ENCODE measurements at regions not wholly inside any gene's neighbourhood (a gene's known extent, or its start where the extent isn't known, plus 50 kb on each side); places are given as distances from the start of the nearest gene placed in this dataset.

DNA sequence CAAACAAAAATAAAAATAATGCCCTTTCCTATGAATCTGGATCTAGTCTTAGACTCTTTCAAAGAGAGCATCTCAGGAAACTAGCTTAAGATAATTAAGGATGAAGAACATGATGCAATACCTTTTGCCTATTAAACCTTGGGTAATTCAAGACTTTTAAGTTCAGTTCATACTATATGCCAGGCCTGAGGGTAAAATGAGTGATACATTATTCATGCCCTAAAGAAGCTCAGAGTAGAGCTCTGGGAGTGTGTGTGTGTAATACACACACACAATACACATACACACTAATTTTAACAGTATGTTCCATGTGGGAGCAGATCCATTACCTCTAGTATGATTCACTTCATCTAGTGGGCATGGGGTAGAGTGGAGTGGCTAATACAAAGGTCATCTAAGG is 651.4 kb upstream of the CHORDC1 start:
- TF ChIP-seq, protein P1, sequence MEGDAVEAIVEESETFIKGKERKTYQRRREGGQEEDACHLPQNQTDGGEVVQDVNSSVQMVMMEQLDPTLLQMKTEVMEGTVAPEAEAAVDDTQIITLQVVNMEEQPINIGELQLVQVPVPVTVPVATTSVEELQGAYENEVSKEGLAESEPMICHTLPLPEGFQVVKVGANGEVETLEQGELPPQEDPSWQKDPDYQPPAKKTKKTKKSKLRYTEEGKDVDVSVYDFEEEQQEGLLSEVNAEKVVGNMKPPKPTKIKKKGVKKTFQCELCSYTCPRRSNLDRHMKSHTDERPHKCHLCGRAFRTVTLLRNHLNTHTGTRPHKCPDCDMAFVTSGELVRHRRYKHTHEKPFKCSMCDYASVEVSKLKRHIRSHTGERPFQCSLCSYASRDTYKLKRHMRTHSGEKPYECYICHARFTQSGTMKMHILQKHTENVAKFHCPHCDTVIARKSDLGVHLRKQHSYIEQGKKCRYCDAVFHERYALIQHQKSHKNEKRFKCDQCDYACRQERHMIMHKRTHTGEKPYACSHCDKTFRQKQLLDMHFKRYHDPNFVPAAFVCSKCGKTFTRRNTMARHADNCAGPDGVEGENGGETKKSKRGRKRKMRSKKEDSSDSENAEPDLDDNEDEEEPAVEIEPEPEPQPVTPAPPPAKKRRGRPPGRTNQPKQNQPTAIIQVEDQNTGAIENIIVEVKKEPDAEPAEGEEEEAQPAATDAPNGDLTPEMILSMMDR (IDR thresholded peaks at IDR 0.05; ENCODE audit: unreplicated experiment): no peak
- Mint-ChIP-seq H3K4me3 (no peak overlapping the region), H3K4me1 (no peaks in the 10 kb centered on the region), H3K27me3 (ENCODE audit: low read depth) (no peaks in the 10 kb centered on the region), H3K36me3 (no peaks in the 10 kb centered on the region), H3K27ac (no peak overlapping the region), H3K9me3 (peaks cover 24% of the 10 kb centered on the region)
- no peak for DNase-seq (ENCODE audit: low spot score in 2 of 2, unreplicated experiment in 2 of 2)

DNA sequence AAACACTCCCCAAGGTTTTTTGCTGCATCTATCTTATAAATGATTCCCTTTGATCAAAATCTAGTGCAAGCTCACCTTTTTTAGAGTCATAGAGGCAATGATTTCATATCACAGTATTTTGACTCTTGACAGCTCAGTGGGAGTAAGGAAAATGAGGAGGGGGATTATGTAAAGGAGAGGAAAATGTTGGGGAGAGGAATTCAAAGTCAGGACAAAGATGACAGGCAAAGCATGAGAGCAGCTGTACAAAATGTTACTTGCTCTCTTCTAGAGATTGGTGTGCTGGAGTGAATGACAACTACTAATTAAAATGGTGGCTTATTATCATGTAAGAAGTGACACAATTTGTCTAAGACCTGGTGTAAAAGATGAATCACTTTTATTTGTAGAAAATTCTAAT is 644.6 kb upstream of the CHORDC1 start:
- H3K36me3 Mint-ChIP-seq: no peaks in the 10 kb centered on the region
- peaks cover 9% of the 10 kb centered on the region for H3K9me3 Mint-ChIP-seq
- no peaks in the 10 kb centered on the region for H3K27me3 Mint-ChIP-seq (ENCODE audit: low read depth)
- TF ChIP-seq, protein P1 (IDR thresholded peaks at IDR 0.05; ENCODE audit: unreplicated experiment): no peak
- no peak overlapping the region for H3K4me3 Mint-ChIP-seq
- no peaks in the 10 kb centered on the region for H3K4me1 Mint-ChIP-seq
- no peak for DNase-seq (ENCODE audit: low spot score in 2 of 2, unreplicated experiment in 2 of 2)
- H3K27ac Mint-ChIP-seq: no peak overlapping the region

DNA sequence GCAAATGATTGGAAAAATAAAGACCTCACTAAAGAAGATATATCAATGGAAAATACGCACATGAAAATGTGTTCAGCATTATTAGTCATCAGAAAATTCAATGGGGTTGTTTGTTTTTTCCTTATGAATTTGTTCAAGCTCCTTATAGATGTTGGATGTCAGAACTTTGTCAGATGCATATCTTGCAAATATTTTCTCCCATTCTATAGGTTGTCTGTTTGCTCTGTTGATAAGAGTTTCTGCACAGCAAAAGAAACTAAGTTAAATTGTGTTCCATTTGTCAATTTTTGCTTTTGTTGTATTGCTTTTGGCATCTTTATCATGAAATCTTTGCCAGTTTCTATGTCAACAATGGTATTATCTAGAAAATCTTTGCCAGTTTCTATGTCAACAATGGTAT is 633.9 kb upstream of the CHORDC1 start:
- Mint-ChIP-seq H3K9me3 (peaks cover 15% of the 10 kb centered on the region), H3K4me3 (no peak overlapping the region), H3K27ac (no peak overlapping the region), H3K27me3 (ENCODE audit: low read depth) (no peaks in the 10 kb centered on the region), H3K4me1 (peaks cover 15% of the 10 kb centered on the region), H3K36me3 (peaks cover 5% of the 10 kb centered on the region)
- TF ChIP-seq, protein P1 (IDR thresholded peaks at IDR 0.05; ENCODE audit: unreplicated experiment): no peak
- DNase-seq (ENCODE audit: low spot score in 2 of 2, unreplicated experiment in 2 of 2): no peak

DNA sequence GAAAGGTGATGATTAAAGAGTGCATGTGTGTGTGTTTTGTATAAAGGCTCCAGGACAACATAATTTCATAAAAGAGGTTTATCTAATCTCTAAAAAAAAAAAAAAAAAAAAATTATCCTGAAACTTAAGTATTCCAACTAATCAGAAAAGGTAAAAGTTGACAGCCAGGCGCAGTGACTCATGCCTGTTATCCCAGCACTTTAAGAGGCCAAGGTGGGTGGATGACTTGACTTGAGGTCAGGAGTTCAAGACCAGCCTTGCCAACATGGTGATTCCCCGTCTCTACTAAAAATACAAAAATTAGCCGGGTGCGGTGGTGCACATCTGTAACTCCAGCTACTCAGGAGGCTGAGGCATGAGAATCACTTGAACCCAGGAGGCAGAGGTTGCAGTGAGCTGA is 632.7 kb upstream of the CHORDC1 start:
- DNase-seq (ENCODE audit: low spot score in 2 of 2, unreplicated experiment in 2 of 2): no peak
- H3K9me3 Mint-ChIP-seq: peaks cover 9% of the 10 kb centered on the region
- TF ChIP-seq, protein P1 (IDR thresholded peaks at IDR 0.05; ENCODE audit: unreplicated experiment): no peak
- H3K27ac Mint-ChIP-seq: no peak overlapping the region
- peaks cover 15% of the 10 kb centered on the region for H3K4me1 Mint-ChIP-seq
- H3K36me3 Mint-ChIP-seq: peaks cover 2% of the 10 kb centered on the region
- H3K4me3 Mint-ChIP-seq: no peak overlapping the region
- no peaks in the 10 kb centered on the region for H3K27me3 Mint-ChIP-seq (ENCODE audit: low read depth)

DNA sequence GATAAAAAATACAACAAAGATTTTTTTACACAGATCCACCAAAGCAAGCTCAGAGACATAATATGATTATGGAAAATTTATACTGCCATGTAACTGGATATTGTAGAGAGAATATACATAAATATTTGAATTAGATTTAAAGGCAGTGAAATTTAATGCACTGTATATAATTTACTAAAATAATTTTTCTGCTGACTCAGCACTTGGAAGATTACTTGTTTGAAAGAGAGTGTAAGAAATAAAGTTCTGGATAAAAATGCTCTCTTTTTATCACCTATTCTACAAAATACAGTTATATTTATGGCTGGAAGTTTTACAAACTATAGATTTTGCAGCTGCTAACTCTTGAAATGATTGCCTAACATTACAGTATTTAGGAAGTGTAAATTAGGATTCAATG is 628.3 kb upstream of the CHORDC1 start:
- H3K4me1 Mint-ChIP-seq: peaks cover 18% of the 10 kb centered on the region
- no peak overlapping the region for H3K4me3 Mint-ChIP-seq
- no peaks in the 10 kb centered on the region for H3K27me3 Mint-ChIP-seq (ENCODE audit: low read depth)
- DNase-seq (ENCODE audit: low spot score in 2 of 2, unreplicated experiment in 2 of 2): no peak
- TF ChIP-seq, protein P1 (IDR thresholded peaks at IDR 0.05; ENCODE audit: unreplicated experiment): no peak
- H3K36me3 Mint-ChIP-seq: peaks cover 5% of the 10 kb centered on the region
- H3K27ac Mint-ChIP-seq: no peak overlapping the region
- peaks cover 12% of the 10 kb centered on the region for H3K9me3 Mint-ChIP-seq

DNA sequence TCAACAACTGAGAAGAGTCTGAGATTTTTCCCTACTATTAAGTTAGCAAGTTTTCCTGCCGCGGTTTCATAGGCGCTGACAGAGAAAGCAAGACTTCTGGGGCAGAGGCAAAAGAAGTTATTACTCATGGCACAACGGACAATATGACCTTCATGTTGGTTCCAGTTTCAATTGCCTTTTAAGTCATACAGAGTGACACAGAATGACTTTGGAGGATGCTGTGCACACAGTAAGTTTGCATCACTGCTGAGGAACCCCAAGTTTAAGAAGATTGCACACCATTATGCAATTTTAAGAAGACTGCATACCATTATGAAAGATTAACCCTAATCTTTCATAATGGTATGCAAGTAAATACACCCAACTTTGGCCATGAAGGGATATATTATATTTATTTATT is 626.5 kb upstream of the CHORDC1 start:
- Mint-ChIP-seq H3K9me3 (peaks cover 12% of the 10 kb centered on the region), H3K4me3 (no peak overlapping the region), H3K27ac (no peak overlapping the region), H3K27me3 (ENCODE audit: low read depth) (no peaks in the 10 kb centered on the region), H3K4me1 (peaks cover 14% of the 10 kb centered on the region), H3K36me3 (peaks cover 5% of the 10 kb centered on the region)
- TF ChIP-seq, protein P1 (IDR thresholded peaks at IDR 0.05; ENCODE audit: unreplicated experiment): no peak
- no peak for DNase-seq (ENCODE audit: low spot score in 2 of 2, unreplicated experiment in 2 of 2)

Data from mesothelial cell of epicardium (in vitro differentiated cells).